Left ventricle myocardium superior (tissue), 1 donor: ENCODE measurements at regions not wholly inside any gene's neighbourhood (a gene's known extent, or its start where the extent isn't known, plus 50 kb on each side); places are given as distances from the start of the nearest gene placed in this dataset.
"Not testable (repeated sequence)": the region's sequence is repeated elsewhere in the genome, so short reads cannot be mapped to it uniquely, and the experiment has no call there.

ENCODE experiments used
- ATAC-seq: fragments of 200-7000 bp; cut with Tn5 transposase; one replicate; pipeline ENCODE4 v1.9.1; 2020; ENCODE audit warnings: mild to moderate bottlenecking, moderate library complexity
- DNase-seq: peaks from one replicate; pipeline ENCODE4 v3.0.0-alpha.2; 2020
- intact Hi-C: fragments of 100-400 bp; cut with micrococcal nuclease; formaldehyde crosslinking; loops from one replicate; pipeline ENCODE4 v1.11.0; 2022
- donor health status: DM: no; HTN: yes; CAD: no; lungs with severe emphysema.

- intact Hi-C loops: no loop called here
- no peak for ATAC-seq
- no peak for DNase-seq
Measured at GRCh38 chr4:18128241-18128640, 106.7 kb upstream of the LCORL start.

GRCh38 chr4:18127030-18127429 is 105.5 kb upstream of the LCORL start:
- DNase-seq (no peak), ATAC-seq (no peak)
- intact Hi-C loops: no loop called here

DNA sequence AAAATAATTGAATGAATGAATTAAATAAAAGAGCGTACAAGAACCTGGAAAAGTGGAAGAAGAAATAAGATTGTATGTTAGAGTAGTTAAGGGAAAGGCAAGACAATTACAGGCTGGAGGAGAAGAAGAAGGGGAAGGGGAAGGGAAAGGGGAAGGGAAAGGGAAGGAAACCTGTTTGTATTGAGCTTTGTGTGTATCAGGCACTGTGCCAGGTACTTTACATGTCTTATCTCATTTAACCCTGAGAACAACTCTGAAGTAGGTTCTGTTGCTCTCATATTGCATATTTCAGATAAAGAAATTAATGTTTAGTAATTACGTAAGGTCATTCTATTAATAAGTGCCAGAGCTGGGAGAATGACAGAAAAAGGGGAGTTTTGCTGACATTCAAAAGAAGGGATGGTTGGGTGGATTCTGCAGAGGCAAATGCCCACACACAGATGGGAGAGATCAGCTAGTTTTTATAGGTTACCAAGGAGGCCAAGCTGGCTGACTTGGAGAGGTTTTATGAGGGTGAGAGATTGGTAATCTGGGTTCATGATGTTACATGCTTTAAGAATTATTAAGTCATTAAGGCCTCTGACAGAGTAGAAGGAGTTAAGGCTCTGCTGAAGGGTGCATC is 92.3 kb upstream of the LCORL start:
- no peak for DNase-seq
- intact Hi-C loops: no loop called here
- ATAC-seq: no peak

- intact Hi-C loops: no loop called here
- ATAC-seq: no peak
- no peak for DNase-seq
Measured at GRCh38 chr4:18111081-18111480, 89.5 kb upstream of the LCORL start.

- DNase-seq (no peak), ATAC-seq (no peak)
- intact Hi-C loops: no loop called here
Measured at GRCh38 chr4:18110099-18110498, 88.5 kb upstream of the LCORL start.

DNA sequence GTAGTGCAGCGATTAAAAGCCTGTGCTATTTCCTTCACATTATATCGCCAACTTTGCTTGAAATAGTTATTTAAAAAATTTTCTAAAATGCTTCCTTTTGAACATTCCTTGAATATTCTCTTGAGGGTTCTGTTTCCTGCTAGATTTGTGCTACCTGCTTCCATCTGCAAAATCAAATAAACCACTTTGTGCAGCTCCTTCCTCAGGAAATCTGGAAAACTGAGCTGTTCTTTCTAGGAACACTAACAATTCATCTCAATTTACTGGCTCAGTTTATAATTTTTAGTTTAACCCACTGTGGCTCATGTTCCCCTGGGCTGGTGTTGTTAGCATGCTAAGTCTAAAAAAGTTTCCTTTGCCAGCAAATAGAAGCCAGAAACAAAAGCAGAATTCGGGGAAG is 88.1 kb upstream of the LCORL start:
- DNase-seq (no peak), ATAC-seq (no peak)
- intact Hi-C loops: no loop called here

DNA sequence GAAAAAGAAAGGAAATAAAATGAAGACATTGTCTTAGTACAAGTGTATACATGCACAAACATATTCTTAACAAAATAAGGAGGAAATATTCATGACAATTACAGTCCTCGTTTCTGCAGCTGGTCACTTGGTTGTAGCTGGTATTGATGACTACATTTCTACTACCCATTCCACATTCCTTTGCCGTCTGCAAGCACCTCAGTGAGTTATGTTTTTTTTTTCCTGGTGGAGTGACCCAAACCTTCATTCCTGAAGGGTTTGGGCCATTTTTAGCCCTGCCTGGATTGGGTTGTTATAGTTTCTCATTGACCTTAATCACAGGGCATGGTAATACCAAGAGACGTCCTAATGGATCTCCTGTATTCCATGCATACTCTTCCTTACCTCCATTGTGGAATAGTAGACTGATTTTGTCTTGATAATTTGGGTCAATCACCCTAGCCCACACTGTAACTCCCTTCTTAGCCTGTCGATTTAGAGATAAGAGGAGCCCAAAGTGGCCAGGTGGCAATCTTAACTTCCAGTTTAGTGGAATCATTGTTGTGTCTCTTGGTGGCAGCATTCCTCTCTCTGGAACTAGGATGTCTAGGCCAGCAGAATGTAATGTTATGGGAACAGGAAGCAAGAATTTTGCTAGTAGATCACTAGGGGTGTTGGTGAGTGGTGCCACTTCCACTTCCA is 86.4 kb upstream of the LCORL start:
- intact Hi-C loops, ATAC-seq, DNase-seq: not testable (repeated sequence)

DNA sequence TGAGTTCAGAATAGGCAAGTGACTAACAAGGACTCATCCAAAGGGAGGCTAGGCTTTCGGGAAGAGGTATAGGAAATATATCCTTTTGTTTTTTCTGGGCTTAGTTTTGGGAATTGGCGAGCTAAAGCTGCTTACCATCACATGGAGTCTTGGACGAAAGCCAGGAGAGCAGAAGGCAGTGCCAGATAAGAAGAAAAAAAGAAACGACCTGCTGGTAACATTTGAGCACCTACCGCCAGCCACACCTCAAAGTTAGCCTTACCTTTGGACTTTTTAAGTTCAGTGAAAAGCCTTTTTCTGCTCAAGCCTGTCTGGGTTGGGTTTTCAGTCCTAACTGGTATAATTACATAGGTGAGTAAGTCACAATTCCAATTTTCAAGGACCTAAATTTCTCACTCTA is 85.1 kb upstream of the LCORL start:
- intact Hi-C loops: no loop called here
- DNase-seq (no peak), ATAC-seq (no peak)

- ATAC-seq (no peak), DNase-seq (no peak)
- intact Hi-C loops: no loop called here
Measured at GRCh38 chr4:18105030-18106011, 83.8 kb upstream of the LCORL start.

DNA sequence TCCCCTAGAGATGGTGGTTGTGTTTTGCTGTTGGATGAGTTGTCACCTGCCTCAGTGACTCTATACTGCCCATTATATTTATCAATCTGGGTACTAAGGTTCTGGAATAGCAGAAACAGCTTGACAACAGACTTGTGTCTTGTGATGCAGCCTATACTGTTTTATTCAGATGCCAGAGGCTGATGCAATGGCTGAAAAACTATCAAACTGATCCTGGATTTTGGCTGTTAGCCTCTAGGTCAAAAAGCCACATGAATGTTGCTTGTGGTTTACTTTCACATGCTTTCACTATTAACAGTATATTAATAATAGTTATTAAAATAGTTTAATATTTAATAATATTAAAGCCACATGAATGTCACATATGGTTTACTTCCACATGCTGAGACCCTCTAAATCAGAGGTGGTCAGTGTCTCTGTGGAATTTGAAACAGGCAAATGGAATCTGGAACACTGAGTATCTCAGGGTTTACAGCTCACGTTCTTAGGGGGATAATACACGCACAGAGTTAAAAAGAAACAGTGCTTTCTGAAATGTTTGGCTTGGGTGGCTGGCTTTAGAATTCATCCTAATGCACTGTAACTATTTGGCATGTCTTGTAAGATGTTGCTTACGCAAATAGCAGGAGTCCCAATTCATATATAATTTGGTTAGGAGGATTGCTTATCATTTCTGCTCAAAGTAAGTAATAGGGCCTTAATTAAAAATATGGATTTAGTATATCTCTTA is 82.5 kb upstream of the LCORL start:
- ATAC-seq: no peak
- intact Hi-C loops: no loop called here
- DNase-seq: no peak

DNA sequence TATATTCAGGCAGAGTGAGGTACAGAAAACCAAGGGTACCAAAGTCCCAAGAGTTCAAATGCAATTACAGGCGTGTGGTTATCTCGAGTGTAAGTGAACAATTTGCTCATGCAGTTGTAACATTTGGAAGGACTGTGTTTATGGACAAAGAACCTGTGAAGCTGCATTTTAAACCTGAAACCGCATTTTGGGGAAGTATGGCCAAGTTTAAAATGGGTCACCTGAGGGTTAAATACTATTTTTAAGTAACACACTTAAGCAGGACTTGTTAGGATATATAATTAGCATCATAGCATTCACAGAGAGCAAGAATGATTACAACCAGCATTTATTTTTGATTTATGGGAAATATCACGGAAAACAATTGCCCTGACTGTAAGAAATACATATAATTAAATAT is 79.1 kb upstream of the LCORL start:
- intact Hi-C loops: no loop called here
- DNase-seq (no peak), ATAC-seq (no peak)

DNA sequence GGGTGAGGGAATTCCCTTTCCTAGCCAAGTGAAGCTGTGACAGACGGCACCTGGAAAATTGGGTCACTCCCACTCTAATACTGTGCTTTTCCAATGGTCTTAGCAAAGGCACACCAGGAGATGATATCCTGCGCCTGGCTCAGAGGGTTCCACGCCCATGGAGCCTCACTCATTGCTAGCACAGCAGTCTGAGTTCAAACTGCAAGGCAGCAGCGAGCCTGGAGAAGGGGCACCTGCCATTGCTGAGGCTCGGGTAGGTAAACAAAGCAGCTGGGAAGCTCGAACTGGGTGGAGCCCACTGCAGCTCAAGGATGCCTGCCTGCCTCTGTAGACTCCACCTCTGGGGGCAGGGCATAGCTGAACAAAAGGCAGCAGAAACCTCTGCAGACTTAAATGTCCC is 68.9 kb upstream of the LCORL start:
- DNase-seq, intact Hi-C loops, ATAC-seq: not testable (repeated sequence)

DNA sequence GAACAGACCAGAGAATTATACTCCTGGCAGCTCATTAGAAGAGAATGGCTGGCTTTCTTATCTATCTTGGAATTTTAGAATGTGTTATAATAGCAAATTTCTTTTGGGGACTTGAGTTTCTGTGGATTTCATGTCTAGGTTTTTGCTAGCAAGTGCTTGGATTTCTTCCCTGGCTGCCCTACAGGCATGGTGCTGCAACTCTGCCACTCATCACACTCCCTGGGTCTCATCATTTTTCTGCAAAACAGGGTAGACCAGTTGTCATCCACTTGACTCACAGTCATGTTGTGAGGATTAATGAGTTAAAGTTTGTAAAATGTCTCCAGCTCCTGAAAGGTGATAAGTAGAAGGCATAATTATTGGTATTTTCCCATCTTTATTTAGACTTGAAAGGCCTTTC is 60.7 kb upstream of the LCORL start:
- DNase-seq: no peak
- ATAC-seq: no peak
- intact Hi-C loops: no loop called here

- no peak for ATAC-seq
- intact Hi-C loops: no loop called here
- no peak for DNase-seq
Measured at GRCh38 chr4:18081708-18082107, 60.2 kb upstream of the LCORL start.

DNA sequence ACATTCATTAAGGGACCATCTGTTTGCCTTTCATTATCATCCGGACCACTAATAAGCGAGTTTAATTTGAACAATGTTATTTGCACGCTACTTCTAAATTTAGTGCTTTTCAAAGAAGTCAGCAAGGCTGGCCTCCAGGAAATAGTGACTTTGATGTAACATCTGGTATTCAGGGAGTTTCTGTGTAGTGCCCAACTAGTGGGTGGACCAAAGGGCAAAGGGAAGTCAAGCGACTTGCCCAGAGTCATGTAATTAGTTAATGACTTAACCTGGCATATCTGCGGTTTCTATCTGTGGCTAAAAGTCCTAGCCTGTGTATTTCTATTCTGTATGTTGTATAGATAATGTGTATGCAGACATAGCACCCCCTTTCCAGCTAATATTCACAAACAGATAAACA is 56.3 kb upstream of the LCORL start:
- ATAC-seq (no peak), DNase-seq (no peak)
- intact Hi-C loops: no loop called here

GRCh38 chr4:18075823-18076433 is 54.4 kb upstream of the LCORL start:
- DNase-seq (no peak), ATAC-seq (peak; percentile 37)
- intact Hi-C loops: no loop called here

GRCh38 chr4:18071894-18072293 is 50.3 kb upstream of the LCORL start:
- intact Hi-C loops: no loop called here
- DNase-seq: no peak
- no peak for ATAC-seq
